ENCODE measurements at regions not wholly inside any gene's neighbourhood (a gene's known extent, or its start where the extent isn't known, plus 50 kb on each side); places are given as distances from the start of the nearest gene placed in this dataset.

DNA sequence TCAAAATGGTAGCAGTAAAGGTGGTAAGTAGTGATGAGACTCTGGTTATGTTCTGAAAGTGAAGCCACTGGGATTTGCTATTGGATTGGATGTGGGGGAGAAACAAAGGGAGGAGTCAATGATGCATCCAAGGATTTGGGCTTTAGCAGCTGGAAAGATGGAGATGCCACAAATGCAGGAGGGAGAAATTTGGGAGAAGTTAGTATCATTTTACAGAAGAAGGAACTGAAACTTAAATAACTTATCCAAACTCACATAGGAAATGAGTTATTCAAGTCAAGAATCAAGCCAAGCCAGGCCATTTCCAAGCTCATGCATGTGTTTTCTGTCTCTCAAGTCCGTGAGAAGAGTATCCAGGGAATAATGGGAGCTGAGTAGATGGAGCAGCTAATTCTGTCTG lies 155.1 kb upstream of the TNFAIP3 start (continued):
- TF ChIP-seq PML (IDR thresholded peaks at IDR 0.05; ENCODE audit: low read length) (no peak), ZZZ3 (IDR thresholded peaks at IDR 0.05; ENCODE audit: control insufficient read depth, insufficient read length, low read depth) (no peak), DPF2 (IDR thresholded peaks at IDR 0.05) (peak; percentile 68; the same call in 1 of the 2 replicates), SPI1 (IDR thresholded peaks at IDR 0.05; ENCODE audit: borderline replicate concordance, insufficient read depth, low read depth, low read length) (peak; percentile 86), YY1 (IDR thresholded peaks at IDR 0.05; ENCODE audit: low read depth, low read length) (peak; percentile 49; the same call in 1 of the 2 replicates), FOXK2 (IDR thresholded peaks at IDR 0.05) (no peak), EED (IDR thresholded peaks at IDR 0.05; ENCODE audit: low read depth) (peak; percentile 79), NFIC (IDR thresholded peaks at IDR 0.05; ENCODE audit: low read depth, low read length) (peak; percentile 37; the same call in 1 of the 2 replicates), NFYA (IDR thresholded peaks at IDR 0.05; ENCODE audit: borderline replicate concordance, low read depth, low read length) (no peak), STAT3 (IDR thresholded peaks at IDR 0.05; ENCODE audit: low read depth, low read length) (no peak), MTA3 (IDR thresholded peaks at IDR 0.05; ENCODE audit: borderline replicate concordance, low read length) (no peak), ZNF207 (IDR thresholded peaks at IDR 0.05; ENCODE audit: borderline replicate concordance) (no peak), SREBF1 (IDR thresholded peaks at IDR 0.05; ENCODE audit: low read length) (no peak), HDAC2 (IDR thresholded peaks at IDR 0.05) (no peak), BACH1 (IDR thresholded peaks at IDR 0.05; ENCODE audit: borderline replicate concordance) (no peak)
- TF ChIP-seq, protein P1, sequence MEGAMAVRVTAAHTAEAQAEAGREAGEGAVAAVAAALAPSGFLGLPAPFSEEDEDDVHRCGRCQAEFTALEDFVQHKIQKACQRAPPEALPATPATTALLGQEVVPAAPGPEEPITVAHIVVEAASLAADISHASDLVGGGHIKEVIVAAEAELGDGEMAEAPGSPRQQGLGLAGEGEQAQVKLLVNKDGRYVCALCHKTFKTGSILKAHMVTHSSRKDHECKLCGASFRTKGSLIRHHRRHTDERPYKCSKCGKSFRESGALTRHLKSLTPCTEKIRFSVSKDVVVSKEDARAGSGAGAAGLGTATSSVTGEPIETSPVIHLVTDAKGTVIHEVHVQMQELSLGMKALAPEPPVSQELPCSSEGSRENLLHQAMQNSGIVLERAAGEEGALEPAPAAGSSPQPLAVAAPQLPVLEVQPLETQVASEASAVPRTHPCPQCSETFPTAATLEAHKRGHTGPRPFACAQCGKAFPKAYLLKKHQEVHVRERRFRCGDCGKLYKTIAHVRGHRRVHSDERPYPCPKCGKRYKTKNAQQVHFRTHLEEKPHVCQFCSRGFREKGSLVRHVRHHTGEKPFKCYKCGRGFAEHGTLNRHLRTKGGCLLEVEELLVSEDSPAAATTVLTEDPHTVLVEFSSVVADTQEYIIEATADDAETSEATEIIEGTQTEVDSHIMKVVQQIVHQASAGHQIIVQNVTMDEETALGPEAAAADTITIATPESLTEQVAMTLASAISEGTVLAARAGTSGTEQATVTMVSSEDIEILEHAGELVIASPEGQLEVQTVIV (IDR thresholded peaks at IDR 0.05; ENCODE audit: borderline replicate concordance, partially characterized antibody) = no peak
- TF ChIP-seq, protein P2, sequence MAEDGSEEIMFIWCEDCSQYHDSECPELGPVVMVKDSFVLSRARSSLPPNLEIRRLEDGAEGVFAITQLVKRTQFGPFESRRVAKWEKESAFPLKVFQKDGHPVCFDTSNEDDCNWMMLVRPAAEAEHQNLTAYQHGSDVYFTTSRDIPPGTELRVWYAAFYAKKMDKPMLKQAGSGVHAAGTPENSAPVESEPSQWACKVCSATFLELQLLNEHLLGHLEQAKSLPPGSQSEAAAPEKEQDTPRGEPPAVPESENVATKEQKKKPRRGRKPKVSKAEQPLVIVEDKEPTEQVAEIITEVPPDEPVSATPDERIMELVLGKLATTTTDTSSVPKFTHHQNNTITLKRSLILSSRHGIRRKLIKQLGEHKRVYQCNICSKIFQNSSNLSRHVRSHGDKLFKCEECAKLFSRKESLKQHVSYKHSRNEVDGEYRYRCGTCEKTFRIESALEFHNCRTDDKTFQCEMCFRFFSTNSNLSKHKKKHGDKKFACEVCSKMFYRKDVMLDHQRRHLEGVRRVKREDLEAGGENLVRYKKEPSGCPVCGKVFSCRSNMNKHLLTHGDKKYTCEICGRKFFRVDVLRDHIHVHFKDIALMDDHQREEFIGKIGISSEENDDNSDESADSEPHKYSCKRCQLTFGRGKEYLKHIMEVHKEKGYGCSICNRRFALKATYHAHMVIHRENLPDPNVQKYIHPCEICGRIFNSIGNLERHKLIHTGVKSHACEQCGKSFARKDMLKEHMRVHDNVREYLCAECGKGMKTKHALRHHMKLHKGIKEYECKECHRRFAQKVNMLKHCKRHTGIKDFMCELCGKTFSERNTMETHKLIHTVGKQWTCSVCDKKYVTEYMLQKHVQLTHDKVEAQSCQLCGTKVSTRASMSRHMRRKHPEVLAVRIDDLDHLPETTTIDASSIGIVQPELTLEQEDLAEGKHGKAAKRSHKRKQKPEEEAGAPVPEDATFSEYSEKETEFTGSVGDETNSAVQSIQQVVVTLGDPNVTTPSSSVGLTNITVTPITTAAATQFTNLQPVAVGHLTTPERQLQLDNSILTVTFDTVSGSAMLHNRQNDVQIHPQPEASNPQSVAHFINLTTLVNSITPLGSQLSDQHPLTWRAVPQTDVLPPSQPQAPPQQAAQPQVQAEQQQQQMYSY (CRISPR knock-in tag; IDR thresholded peaks at IDR 0.05) = no peak
- TF ChIP-seq, protein P3, sequence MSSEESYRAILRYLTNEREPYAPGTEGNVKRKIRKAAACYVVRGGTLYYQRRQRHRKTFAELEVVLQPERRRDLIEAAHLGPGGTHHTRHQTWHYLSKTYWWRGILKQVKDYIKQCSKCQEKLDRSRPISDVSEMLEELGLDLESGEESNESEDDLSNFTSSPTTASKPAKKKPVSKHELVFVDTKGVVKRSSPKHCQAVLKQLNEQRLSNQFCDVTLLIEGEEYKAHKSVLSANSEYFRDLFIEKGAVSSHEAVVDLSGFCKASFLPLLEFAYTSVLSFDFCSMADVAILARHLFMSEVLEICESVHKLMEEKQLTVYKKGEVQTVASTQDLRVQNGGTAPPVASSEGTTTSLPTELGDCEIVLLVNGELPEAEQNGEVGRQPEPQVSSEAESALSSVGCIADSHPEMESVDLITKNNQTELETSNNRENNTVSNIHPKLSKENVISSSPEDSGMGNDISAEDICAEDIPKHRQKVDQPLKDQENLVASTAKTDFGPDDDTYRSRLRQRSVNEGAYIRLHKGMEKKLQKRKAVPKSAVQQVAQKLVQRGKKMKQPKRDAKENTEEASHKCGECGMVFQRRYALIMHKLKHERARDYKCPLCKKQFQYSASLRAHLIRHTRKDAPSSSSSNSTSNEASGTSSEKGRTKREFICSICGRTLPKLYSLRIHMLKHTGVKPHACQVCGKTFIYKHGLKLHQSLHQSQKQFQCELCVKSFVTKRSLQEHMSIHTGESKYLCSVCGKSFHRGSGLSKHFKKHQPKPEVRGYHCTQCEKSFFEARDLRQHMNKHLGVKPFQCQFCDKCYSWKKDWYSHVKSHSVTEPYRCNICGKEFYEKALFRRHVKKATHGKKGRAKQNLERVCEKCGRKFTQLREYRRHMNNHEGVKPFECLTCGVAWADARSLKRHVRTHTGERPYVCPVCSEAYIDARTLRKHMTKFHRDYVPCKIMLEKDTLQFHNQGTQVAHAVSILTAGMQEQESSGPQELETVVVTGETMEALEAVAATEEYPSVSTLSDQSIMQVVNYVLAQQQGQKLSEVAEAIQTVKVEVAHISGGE (CRISPR knock-in tag; IDR thresholded peaks at IDR 0.05) = no peak
